NCI-H526 (cell line): ENCODE measurements at regions not wholly inside any gene's neighbourhood (a gene's known extent, or its start where the extent isn't known, plus 50 kb on each side); places are given as distances from the start of the nearest gene placed in this dataset.
A peak's percentile ranks its signal among the peaks of the same experiment; 100 is the strongest.
"Not testable (repeated sequence)": the region's sequence is repeated elsewhere in the genome, so short reads cannot be mapped to it uniquely, and the experiment has no call there.

Experiments
- DNase-seq, 2 experiments: peaks; one replicate each; lab custom pipeline; 2025; lab: John Stamatoyannopoulos, UW

GRCh38 chr7:125834421-125834820, 904.8 kb upstream of the POT1 start:
- DNase-seq, result no peak

DNA sequence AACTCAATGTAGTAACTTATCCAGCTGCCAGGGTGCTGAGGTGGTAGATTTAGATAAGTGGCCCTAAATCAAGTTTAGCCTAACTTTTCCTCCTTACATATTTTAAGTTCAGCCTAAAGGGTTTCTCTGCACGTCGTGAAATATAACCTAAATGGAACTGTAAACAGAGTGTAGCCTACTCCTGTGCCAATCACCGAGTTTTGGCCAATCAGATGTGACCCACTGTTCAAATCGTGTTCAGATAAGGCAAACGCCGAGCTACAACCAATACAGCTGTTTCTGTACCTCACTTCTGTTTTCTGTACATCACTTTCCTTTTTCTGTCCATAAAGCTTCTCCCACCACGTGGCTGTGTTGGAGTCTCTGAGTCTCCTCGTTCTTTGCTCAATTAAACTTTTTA, 904.2 kb upstream of the POT1 start:
- no peak for DNase-seq

DNA sequence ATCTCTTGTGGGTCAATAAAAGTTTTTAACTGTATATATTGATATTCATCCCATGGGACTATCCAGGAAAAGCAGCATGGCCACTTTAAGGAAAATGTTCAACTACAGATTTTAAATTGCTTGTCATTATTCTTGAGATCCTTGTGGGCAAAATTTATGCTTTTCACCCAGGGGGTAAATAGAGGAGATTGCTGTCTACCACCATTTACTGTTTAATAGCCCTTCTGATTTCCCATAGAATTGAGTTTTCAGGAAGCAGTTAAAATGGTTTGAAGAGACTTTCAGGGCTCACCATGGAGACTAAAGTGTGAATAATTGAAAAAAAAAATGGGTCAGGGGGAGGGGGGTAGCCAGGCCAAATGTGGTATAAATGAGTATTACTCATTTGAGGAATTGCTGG, 901.1 kb upstream of the POT1 start:
- DNase-seq, result no peak

DNA sequence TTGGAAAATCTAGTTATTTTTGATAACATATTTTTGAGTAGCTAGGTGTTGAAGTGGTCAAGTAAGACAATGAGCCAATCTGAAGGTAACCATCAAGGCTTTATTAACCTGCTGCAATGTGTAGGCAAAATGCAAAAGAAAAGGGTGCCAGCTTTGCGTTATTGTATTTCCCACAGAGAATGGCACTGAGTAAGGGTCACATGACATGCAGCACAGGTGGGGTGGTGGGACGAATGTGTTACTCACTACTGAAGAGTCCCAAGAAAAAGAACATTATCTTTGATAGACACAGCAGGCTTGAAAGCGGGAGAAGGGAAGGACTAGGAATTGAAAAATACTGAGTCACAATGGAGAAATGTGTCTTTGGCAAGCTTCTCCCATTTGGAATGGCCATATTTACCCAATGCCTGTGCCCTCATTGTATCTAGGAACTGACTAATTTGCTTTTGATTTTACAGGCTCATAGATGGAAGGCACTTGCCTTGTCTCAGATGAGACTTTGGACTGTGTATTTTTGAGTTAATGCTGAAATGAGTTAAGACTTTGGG, 898.6 kb upstream of the POT1 start:
- DNase-seq, result no peak

GRCh38 chr7:125823538-125823937, 893.9 kb upstream of the POT1 start:
- DNase-seq, result no peak

GRCh38 chr7:125820495-125820894, 890.9 kb upstream of the POT1 start:
- DNase-seq, result no peak

DNA sequence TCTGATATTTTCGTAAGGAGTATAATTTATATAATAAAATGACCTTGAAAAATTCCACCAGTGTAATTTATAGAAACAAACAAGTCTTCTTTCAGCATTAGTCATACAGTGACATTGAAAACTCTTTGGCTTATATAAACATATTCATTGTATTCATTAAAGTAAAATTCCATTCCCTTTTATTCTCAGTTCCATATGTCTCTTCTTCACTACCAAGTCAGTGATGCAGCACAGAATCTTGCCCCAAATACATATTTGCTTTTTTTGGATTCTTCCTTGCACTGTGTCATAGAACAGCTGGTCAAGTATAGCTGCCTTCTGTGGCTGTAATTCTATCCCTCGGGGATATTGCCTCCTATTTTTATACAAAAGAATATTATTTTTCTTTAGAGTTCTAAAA, 884.5 kb upstream of the POT1 start:
- no peak for DNase-seq

DNA sequence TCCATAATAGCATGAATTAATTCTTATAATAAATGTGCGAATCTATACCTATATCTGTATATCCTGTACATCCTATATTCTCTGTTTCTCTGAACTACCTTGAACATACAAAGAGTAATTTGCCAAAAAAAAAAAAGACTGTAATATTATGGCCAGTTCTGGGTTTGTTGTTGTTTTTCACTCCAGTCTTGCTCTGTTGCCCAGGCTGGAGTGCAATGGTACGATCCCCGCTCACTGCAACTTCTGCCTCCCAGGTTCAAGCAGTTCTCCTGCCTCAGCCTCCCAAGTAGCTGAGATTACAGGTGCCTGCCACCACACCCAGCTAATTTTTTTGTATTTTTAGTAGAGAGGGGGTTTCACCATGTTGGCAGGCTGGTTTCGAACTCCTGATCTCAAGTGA, 876.9 kb upstream of the POT1 start:
- not testable (repeated sequence) for DNase-seq

- DNase-seq, result no peak
Measured at GRCh38 chr7:125804273-125804672, 874.6 kb upstream of the POT1 start.

GRCh38 chr7:125780153-125780552, 850.5 kb upstream of the POT1 start:
- DNase-seq, result no peak

- DNase-seq, result peak; percentile 26 to 34
Measured at GRCh38 chr7:125775317-125775716, 845.7 kb upstream of the POT1 start.

- DNase-seq, result no peak
Measured at GRCh38 chr7:125773113-125773785, 843.6 kb upstream of the POT1 start.

DNA sequence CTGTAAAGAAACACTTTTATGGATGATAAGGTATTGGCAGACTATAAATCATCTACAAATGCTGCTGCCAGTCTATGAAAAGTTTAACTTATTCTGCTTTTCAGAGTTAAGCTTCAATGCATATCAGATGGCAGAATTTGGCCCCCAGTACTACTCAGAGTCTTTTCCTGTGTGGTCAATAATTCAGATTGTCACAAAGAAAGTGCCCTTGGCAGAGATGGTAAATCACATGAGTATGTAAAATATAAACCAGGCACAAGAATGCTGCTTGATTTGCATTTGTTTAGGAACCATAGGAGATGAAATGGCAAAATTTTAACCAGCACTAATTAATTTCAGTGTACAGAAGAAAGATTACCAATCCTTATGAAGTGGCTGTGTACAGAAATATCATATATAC, 818.3 kb upstream of the POT1 start:
- DNase-seq, result no peak

DNA sequence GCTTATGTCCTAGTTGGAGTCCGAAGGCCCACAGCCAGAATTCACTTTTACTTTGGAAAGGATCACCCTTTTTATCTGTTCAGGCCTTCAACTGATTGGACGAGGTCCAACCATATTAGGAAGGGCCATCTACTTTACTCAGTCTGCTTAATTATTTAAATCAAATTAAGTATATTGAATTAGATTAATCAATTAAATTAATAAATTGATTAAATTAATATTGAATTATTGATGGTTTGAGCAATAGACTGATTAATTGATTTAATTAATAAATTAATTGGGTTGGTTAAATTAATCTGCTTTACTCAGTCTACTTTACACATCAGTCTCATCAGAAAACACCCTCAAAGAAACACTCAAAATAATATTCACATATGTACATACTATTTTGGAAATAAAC, 816.9 kb upstream of the POT1 start:
- DNase-seq, result no peak

DNA sequence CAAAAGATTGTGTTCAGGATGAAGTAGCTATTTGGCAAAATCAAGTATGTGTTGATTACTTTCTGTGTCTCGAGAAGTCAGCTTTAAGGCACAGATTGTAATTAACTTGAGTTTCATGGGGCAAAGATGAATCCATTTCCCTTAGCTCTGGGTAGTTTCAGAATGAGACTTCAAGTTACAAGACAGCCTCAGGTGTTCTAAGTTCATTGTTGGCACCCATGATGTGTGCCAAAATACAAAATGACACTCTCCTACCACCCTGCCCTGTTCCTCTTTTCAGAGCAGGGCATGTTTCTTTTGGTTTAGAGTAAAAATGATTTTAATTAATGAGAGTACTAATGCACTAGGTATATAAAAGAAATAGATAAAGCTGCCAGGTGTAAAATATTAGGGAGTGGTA, 797.6 kb upstream of the POT1 start:
- DNase-seq, result no peak

GRCh38 chr7:125695626-125696025, 766.0 kb upstream of the POT1 start:
- DNase-seq, result no peak

DNA sequence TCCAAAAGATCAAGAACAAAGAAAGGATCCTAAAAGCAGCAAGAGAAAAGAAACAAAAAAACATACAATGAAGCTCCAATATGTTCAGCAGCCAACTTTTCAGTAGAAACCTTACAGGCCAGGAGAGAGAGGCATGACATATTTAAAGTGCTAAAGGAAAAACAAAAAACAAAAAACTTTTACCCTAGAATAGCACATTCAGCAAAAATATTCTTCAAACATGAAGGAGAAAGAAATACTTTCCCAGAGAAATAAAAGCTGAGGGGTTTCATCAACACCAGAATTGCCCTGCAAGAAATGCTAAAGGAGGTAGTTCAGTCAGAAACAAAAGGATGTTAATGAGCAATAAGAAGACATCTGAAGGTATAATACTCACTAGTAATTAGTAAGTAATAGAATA, 753.5 kb upstream of the POT1 start:
- no peak for DNase-seq

GRCh38 chr7:125681508-125681907, 751.9 kb upstream of the POT1 start:
- DNase-seq, result no peak

DNA sequence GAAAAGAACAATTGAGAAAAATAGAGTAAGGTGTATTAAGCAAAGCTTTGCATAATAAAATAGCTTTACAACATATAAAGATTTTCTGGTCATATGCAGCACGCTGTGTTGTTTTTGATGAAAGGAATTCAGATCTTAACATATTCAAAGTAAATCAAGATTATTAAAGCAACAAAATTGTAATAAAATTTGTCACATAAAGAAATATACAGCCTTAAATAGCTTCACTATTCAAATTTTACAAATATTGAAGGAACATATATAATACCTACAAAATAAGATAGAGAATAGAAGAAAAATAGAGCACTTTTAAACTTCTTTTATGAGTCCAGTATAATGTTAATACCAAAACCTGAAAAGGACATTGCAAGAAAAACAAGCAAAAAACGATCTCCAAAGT, 749.1 kb upstream of the POT1 start:
- DNase-seq, result no peak

DNA sequence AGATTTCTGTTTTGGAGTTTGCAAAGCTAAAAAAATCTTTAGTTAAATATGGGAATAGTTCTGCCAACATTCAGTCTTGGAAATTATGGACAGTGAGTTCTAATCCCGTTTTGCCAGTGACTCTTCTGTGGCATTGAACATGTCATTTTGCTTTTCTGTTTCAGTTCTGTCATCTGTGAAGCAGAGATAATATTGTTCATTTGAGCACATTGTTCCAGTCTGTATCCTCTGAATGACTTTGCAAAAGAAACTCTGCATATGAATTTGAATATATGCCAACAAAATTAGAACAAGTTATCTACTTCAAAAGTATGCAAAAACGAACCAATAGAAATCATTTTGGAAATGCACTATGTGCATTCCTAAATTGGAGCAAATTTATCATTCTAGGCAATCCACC, 746.0 kb upstream of the POT1 start:
- peak in 1 of 2 experiments; percentile 14 for DNase-seq

GRCh38 chr7:125675169-125675568, 745.5 kb upstream of the POT1 start:
- no peak for DNase-seq

GRCh38 chr7:125670926-125671572, 741.4 kb upstream of the POT1 start:
- DNase-seq, result peak in 1 of 2 experiments; percentile 39

DNA sequence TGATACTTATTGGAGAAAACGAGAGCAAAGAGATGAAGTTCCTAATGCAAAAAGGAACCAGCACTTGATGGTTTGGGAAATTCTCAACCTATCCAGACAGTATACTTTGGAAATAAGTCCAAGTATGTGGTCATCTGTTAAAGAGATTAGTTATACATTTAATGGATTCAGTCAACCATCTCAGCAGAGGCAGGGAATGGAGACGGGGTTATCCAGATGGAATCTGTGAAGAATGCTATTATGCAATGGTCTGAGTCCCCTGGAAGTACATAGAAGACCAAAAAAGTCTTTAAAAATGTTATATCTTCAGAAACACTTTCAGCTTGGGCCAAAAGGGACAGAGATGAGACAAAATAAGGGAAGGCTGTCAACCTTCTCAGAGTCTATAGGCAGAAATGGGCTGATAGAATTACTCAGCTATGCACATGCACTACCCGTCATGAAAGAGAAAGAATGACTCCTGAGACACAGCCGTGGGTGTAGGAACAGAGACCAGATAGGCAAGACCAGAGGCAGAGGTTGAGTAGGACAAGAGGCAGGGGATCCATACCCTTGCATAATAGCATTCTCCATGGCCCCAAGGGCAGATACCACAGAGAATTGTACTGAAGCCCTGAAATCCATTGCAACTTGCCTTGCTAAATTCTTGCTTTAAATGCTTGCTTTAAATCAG, 738.8 kb upstream of the POT1 start:
- no peak for DNase-seq
